ENCODE measurements at regions not wholly inside any gene's neighbourhood (a gene's known extent, or its start where the extent isn't known, plus 50 kb on each side); places are given as distances from the start of the nearest gene placed in this dataset.

- no peak for DNase-seq
Observed at GRCh38 chr10:43892062-43892770, 243.5 kb upstream of the ZNF32 start.

- DNase-seq: no peak
Observed at GRCh38 chr10:43891241-43891640, 242.6 kb upstream of the ZNF32 start.

GRCh38 chr10:43890124-43890523 is 241.4 kb upstream of the ZNF32 start:
- DNase-seq: no peak

GRCh38 chr10:43888586-43888985 is 239.9 kb upstream of the ZNF32 start:
- DNase-seq: no peak

GRCh38 chr10:43885842-43886241 is 237.2 kb upstream of the ZNF32 start:
- DNase-seq: no peak

- no peak for DNase-seq
Observed at GRCh38 chr10:43885252-43885651, 236.6 kb upstream of the ZNF32 start.

- no peak for DNase-seq
Observed at GRCh38 chr10:43884501-43885105, 235.9 kb upstream of the ZNF32 start.

- no peak for DNase-seq
Observed at GRCh38 chr10:43882711-43883110, 234.0 kb upstream of the ZNF32 start.

- DNase-seq: no peak
Observed at GRCh38 chr10:43881657-43882056, 233.0 kb upstream of the ZNF32 start.

- DNase-seq: no peak
Observed at GRCh38 chr10:43880160-43880559, 231.5 kb upstream of the ZNF32 start.

- DNase-seq: no peak
Observed at GRCh38 chr10:43879742-43880141, 231.1 kb upstream of the ZNF32 start.

- no peak for DNase-seq
Observed at GRCh38 chr10:43879162-43879561, 230.5 kb upstream of the ZNF32 start.

- no peak for DNase-seq
Observed at GRCh38 chr10:43878386-43878785, 229.7 kb upstream of the ZNF32 start.

- DNase-seq: no peak
Observed at GRCh38 chr10:43876976-43877375, 228.3 kb upstream of the ZNF32 start.

GRCh38 chr10:43874984-43875383 is 226.3 kb upstream of the ZNF32 start:
- no peak for DNase-seq

- DNase-seq: no peak
Observed at GRCh38 chr10:43873717-43874116, 225.0 kb upstream of the ZNF32 start.

GRCh38 chr10:43872644-43873043 is 224.0 kb upstream of the ZNF32 start:
- DNase-seq: no peak

GRCh38 chr10:43871545-43871944 is 222.9 kb upstream of the ZNF32 start:
- DNase-seq: no peak

GRCh38 chr10:43870968-43871439 is 222.3 kb upstream of the ZNF32 start:
- DNase-seq: no peak

- no peak for DNase-seq
Observed at GRCh38 chr10:43869669-43870322, 221.1 kb upstream of the ZNF32 start.

GRCh38 chr10:43868952-43869351 is 220.3 kb upstream of the ZNF32 start:
- no peak for DNase-seq

- no peak for DNase-seq
Observed at GRCh38 chr10:43867667-43868565, 219.2 kb upstream of the ZNF32 start.

- DNase-seq: no peak
Observed at GRCh38 chr10:43867113-43867512, 218.4 kb upstream of the ZNF32 start.
